A673 (cell line): ENCODE measurements at regions not wholly inside any gene's neighbourhood (a gene's known extent, or its start where the extent isn't known, plus 50 kb on each side); places are given as distances from the start of the nearest gene placed in this dataset.

Experiments used
- EZH2 ChIP-seq: fragments of 200-600 bp; sonication (generic); IDR thresholded peaks from 2 replicates; pipeline ENCODE4 v1.6.1; 2017; ENCODE audit warnings: borderline replicate concordance, low read depth, mild to moderate bottlenecking, mixed read lengths, antibody characterized with exemption, low read length; ENCODE audit not compliant: poor library complexity, severe bottlenecking
- TF ChIP-seq, protein P1 (sequence below): fragments of 300-800, 200-600 bp; sonication (generic); conservative IDR thresholded peaks from 2 replicates; pipeline ENCODE4 v1.5.1; 2017; ENCODE audit warnings: low read depth, mild to moderate bottlenecking, antibody characterized with exemption, low read length, moderate library complexity, mixed read lengths

DNA sequence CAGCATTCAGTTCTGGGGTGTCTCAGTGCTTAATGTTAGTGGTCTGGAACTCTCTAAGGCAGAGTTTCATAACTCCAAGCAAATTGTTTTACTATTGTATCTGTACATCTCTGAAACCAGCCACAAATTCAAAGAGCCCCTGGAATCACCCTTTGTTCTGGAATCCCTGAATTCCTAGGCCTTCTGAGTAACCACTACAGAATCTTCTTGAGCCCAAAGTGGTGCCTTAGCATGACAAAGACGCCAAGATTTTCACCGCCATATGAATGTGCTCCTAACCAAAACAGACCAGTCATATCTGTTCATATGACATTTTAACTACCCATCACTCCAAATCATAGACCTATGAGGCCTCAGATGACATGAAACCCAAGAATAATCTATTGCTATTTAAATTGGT lies 668.1 kb downstream of the EPHA4 start:
- TF ChIP-seq, protein P1, sequence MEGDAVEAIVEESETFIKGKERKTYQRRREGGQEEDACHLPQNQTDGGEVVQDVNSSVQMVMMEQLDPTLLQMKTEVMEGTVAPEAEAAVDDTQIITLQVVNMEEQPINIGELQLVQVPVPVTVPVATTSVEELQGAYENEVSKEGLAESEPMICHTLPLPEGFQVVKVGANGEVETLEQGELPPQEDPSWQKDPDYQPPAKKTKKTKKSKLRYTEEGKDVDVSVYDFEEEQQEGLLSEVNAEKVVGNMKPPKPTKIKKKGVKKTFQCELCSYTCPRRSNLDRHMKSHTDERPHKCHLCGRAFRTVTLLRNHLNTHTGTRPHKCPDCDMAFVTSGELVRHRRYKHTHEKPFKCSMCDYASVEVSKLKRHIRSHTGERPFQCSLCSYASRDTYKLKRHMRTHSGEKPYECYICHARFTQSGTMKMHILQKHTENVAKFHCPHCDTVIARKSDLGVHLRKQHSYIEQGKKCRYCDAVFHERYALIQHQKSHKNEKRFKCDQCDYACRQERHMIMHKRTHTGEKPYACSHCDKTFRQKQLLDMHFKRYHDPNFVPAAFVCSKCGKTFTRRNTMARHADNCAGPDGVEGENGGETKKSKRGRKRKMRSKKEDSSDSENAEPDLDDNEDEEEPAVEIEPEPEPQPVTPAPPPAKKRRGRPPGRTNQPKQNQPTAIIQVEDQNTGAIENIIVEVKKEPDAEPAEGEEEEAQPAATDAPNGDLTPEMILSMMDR: no peak
- TF ChIP-seq EZH2: no peak
